ENCODE measurements at regions not wholly inside any gene's neighbourhood (a gene's known extent, or its start where the extent isn't known, plus 50 kb on each side); places are given as distances from the start of the nearest gene placed in this dataset.

GRCh38 chr2:58957188-58957840, 716.2 kb upstream of the FANCL start:
- TF ChIP-seq YY1 (IDR thresholded peaks at IDR 0.05; ENCODE audit: insufficient read depth, insufficient read length) = no peak
- no peak for TF ChIP-seq ZNF274 (IDR thresholded peaks at IDR 0.05; ENCODE audit: low read depth, low read length)
